GM21723 (cell line): ENCODE measurements at regions not wholly inside any gene's neighbourhood (a gene's known extent, or its start where the extent isn't known, plus 50 kb on each side); places are given as distances from the start of the nearest gene placed in this dataset.

ENCODE experiments used
- ATAC-seq: cut with Tn5 transposase; IDR thresholded peaks from one replicate; pipeline ENCODE4 v1.9.1; 2021; ENCODE audit warnings: mild to moderate bottlenecking, moderate library complexity; ENCODE audit not compliant: unreplicated experiment

- ATAC-seq, result peak; percentile 84
Measured at GRCh38 chr12:92034858-92035401, 110.7 kb downstream of the BTG1 start.

- no peak for ATAC-seq
Measured at GRCh38 chr12:92034083-92034482, 111.6 kb downstream of the BTG1 start.

GRCh38 chr12:92032965-92033364 lies 112.7 kb downstream of the BTG1 start:
- no peak for ATAC-seq

- ATAC-seq, result no peak
Measured at GRCh38 chr12:92032101-92032500, 113.5 kb downstream of the BTG1 start.

GRCh38 chr12:92030618-92031017 lies 115.0 kb downstream of the BTG1 start:
- peak; percentile 68 for ATAC-seq

- ATAC-seq, result no peak
Measured at GRCh38 chr12:92029902-92030586, 115.6 kb downstream of the BTG1 start.

GRCh38 chr12:92029136-92029535 lies 116.5 kb downstream of the BTG1 start:
- no peak for ATAC-seq

GRCh38 chr12:92028441-92028709 lies 117.3 kb downstream of the BTG1 start:
- no peak for ATAC-seq

GRCh38 chr12:92027701-92028440 lies 117.8 kb downstream of the BTG1 start:
- no peak for ATAC-seq

- no peak for ATAC-seq
Measured at GRCh38 chr12:92027243-92027642, 118.4 kb downstream of the BTG1 start.

GRCh38 chr12:92025462-92026207 lies 120.0 kb downstream of the BTG1 start:
- ATAC-seq, result no peak

GRCh38 chr12:92022093-92022492 lies 123.6 kb downstream of the BTG1 start:
- no peak for ATAC-seq

GRCh38 chr12:92021666-92022035 lies 124.0 kb downstream of the BTG1 start:
- ATAC-seq, result no peak

- ATAC-seq, result no peak
Measured at GRCh38 chr12:92020983-92021665, 124.5 kb downstream of the BTG1 start.

- ATAC-seq, result no peak
Measured at GRCh38 chr12:92019491-92020277, 126.0 kb downstream of the BTG1 start.

- ATAC-seq, result no peak
Measured at GRCh38 chr12:92012691-92013090, 133.0 kb downstream of the BTG1 start.

GRCh38 chr12:92010853-92011701 lies 134.6 kb downstream of the BTG1 start:
- ATAC-seq, result no peak

GRCh38 chr12:92010368-92010767 lies 135.3 kb downstream of the BTG1 start:
- no peak for ATAC-seq

GRCh38 chr12:92008345-92008744 lies 137.3 kb downstream of the BTG1 start:
- no peak for ATAC-seq

GRCh38 chr12:92007787-92008186 lies 137.9 kb downstream of the BTG1 start:
- no peak for ATAC-seq
